ENCODE measurements at regions not wholly inside any gene's neighbourhood (a gene's known extent, or its start where the extent isn't known, plus 50 kb on each side); places are given as distances from the start of the nearest gene placed in this dataset.

GRCh38 chr5:125970631-125971307, 452.4 kb upstream of the GRAMD2B start:
- peaks cover 0 to 17% (median 2%) of the 10 kb centered on the region in 11 donors for H3K9me3 Mint-ChIP-seq
- H3K27me3 Mint-ChIP-seq, result no peaks in the 10 kb centered on the region
- Histone ChIP-seq H3K36me3 (ENCODE audit: control insufficient read depth in 2 of 3, insufficient read depth in 3 of 3, low read length in 3 of 3) (no peaks in the 10 kb centered on the region), H3K4me3 (ENCODE audit: low read length) (no peak overlapping the region), H3K4me1 (ENCODE audit: control insufficient read depth in 2 of 2, insufficient read depth in 2 of 2, low read length in 2 of 2) (no peaks in the 10 kb centered on the region), H3K27me3 (ENCODE audit: control insufficient read depth in 2 of 2, insufficient read depth in 2 of 2, low read length in 2 of 2) (no peaks in the 10 kb centered on the region), H3K9me3 (ENCODE audit: control insufficient read depth in 2 of 3, low read length in 3 of 3) (no peaks in the 10 kb centered on the region), H3K27ac (ENCODE audit: low read depth, low read length) (no peak overlapping the region)
- ATAC-seq (no peak), DNase-seq (no peak)
- H3K4me1 Mint-ChIP-seq, result no peaks in the 10 kb centered on the region
- H3K27ac Mint-ChIP-seq, result no peak overlapping the region
- no peak overlapping the region for H3K4me3 Mint-ChIP-seq
- H3K36me3 Mint-ChIP-seq, result no peaks in the 10 kb centered on the region
- CTCF ChIA-PET, result no interaction called here
- POLR2A ChIA-PET, result no interaction called here
- intact Hi-C loops (cut with micrococcal nuclease), result no loop called here

- Histone ChIP-seq H3K4me1 (ENCODE audit: control insufficient read depth in 2 of 2, insufficient read depth in 2 of 2, low read length in 2 of 2) (no peaks in the 10 kb centered on the region), H3K27me3 (ENCODE audit: control insufficient read depth in 2 of 2, insufficient read depth in 2 of 2, low read length in 2 of 2) (no peaks in the 10 kb centered on the region), H3K9me3 (ENCODE audit: control insufficient read depth in 2 of 3, low read length in 3 of 3) (no peaks in the 10 kb centered on the region), H3K36me3 (ENCODE audit: control insufficient read depth in 2 of 3, insufficient read depth in 3 of 3, low read length in 3 of 3) (no peaks in the 10 kb centered on the region), H3K27ac (ENCODE audit: low read depth, low read length) (no peak overlapping the region), H3K4me3 (ENCODE audit: low read length) (no peak overlapping the region)
- Mint-ChIP-seq H3K4me1 (no peaks in the 10 kb centered on the region), H3K36me3 (no peaks in the 10 kb centered on the region), H3K4me3 (no peak overlapping the region), H3K27ac (peak overlapping the region in 1 of 9 donors; percentile 11), H3K27me3 (no peaks in the 10 kb centered on the region), H3K9me3 (peaks cover 0 to 15% (median 0%) of the 10 kb centered on the region in 11 donors)
- no peak for ATAC-seq
- POLR2A ChIA-PET, result no interaction called here
- DNase-seq, result no peak
- CTCF ChIA-PET, result no interaction called here
- intact Hi-C loops (cut with micrococcal nuclease), result no loop called here
Observed at GRCh38 chr5:125972706-125973105, 450.5 kb upstream of the GRAMD2B start.

- H3K9me3 Mint-ChIP-seq, result peaks cover 0 to 21% (median 0%) of the 10 kb centered on the region in 11 donors
- H3K4me1 ChIP-seq (ENCODE audit: control insufficient read depth in 2 of 2, insufficient read depth in 2 of 2, low read length in 2 of 2), result no peaks in the 10 kb centered on the region
- intact Hi-C loops (cut with micrococcal nuclease), result no loop called here
- no peak overlapping the region for H3K4me3 Mint-ChIP-seq
- H3K9me3 ChIP-seq (ENCODE audit: control insufficient read depth in 2 of 3, low read length in 3 of 3), result no peaks in the 10 kb centered on the region
- no peaks in the 10 kb centered on the region for H3K36me3 Mint-ChIP-seq
- ATAC-seq (no peak), DNase-seq (no peak)
- H3K36me3 ChIP-seq (ENCODE audit: control insufficient read depth in 2 of 3, insufficient read depth in 3 of 3, low read length in 3 of 3), result no peaks in the 10 kb centered on the region
- no peaks in the 10 kb centered on the region for H3K4me1 Mint-ChIP-seq
- H3K27me3 ChIP-seq (ENCODE audit: control insufficient read depth in 2 of 2, insufficient read depth in 2 of 2, low read length in 2 of 2), result no peaks in the 10 kb centered on the region
- no peak overlapping the region for H3K4me3 ChIP-seq (ENCODE audit: low read length)
- H3K27ac Mint-ChIP-seq, result no peak overlapping the region
- ChIA-PET POLR2A (no interaction called here), CTCF (no interaction called here)
- H3K27me3 Mint-ChIP-seq, result no peaks in the 10 kb centered on the region
- no peak overlapping the region for H3K27ac ChIP-seq (ENCODE audit: low read depth, low read length)
Observed at GRCh38 chr5:125974679-125975078, 448.5 kb upstream of the GRAMD2B start.

GRCh38 chr5:125976421-125977000, 446.7 kb upstream of the GRAMD2B start:
- no peaks in the 10 kb centered on the region for H3K27me3 ChIP-seq (ENCODE audit: control insufficient read depth in 2 of 2, insufficient read depth in 2 of 2, low read length in 2 of 2)
- no peaks in the 10 kb centered on the region for H3K9me3 ChIP-seq (ENCODE audit: control insufficient read depth in 2 of 3, low read length in 3 of 3)
- POLR2A ChIA-PET, result no interaction called here
- H3K27me3 Mint-ChIP-seq, result no peaks in the 10 kb centered on the region
- ATAC-seq (no peak), DNase-seq (no peak)
- no peaks in the 10 kb centered on the region for H3K36me3 ChIP-seq (ENCODE audit: control insufficient read depth in 2 of 3, insufficient read depth in 3 of 3, low read length in 3 of 3)
- no peak overlapping the region for H3K27ac Mint-ChIP-seq
- H3K4me3 ChIP-seq (ENCODE audit: low read length), result no peak overlapping the region
- no peak overlapping the region for H3K27ac ChIP-seq (ENCODE audit: low read depth, low read length)
- intact Hi-C loops (cut with micrococcal nuclease), result no loop called here
- H3K36me3 Mint-ChIP-seq, result no peaks in the 10 kb centered on the region
- CTCF ChIA-PET, result no interaction called here
- peaks cover 0 to 16% (median 0%) of the 10 kb centered on the region in 11 donors for H3K9me3 Mint-ChIP-seq
- no peaks in the 10 kb centered on the region for H3K4me1 Mint-ChIP-seq
- H3K4me3 Mint-ChIP-seq, result no peak overlapping the region
- no peaks in the 10 kb centered on the region for H3K4me1 ChIP-seq (ENCODE audit: control insufficient read depth in 2 of 2, insufficient read depth in 2 of 2, low read length in 2 of 2)

GRCh38 chr5:125978015-125978414, 445.2 kb upstream of the GRAMD2B start:
- H3K27ac Mint-ChIP-seq, result no peak overlapping the region
- no peaks in the 10 kb centered on the region for H3K9me3 ChIP-seq (ENCODE audit: control insufficient read depth in 2 of 3, low read length in 3 of 3)
- H3K4me1 ChIP-seq (ENCODE audit: control insufficient read depth in 2 of 2, insufficient read depth in 2 of 2, low read length in 2 of 2), result no peaks in the 10 kb centered on the region
- no peak overlapping the region for H3K4me3 ChIP-seq (ENCODE audit: low read length)
- H3K27ac ChIP-seq (ENCODE audit: low read depth, low read length), result no peak overlapping the region
- intact Hi-C loops (cut with micrococcal nuclease), result no loop called here
- H3K9me3 Mint-ChIP-seq, result peaks cover 0 to 12% (median 0%) of the 10 kb centered on the region in 11 donors
- no peaks in the 10 kb centered on the region for H3K27me3 ChIP-seq (ENCODE audit: control insufficient read depth in 2 of 2, insufficient read depth in 2 of 2, low read length in 2 of 2)
- no peaks in the 10 kb centered on the region for H3K36me3 Mint-ChIP-seq
- ChIA-PET CTCF (no interaction called here), POLR2A (no interaction called here)
- ATAC-seq (no peak), DNase-seq (no peak)
- H3K4me3 Mint-ChIP-seq, result no peak overlapping the region
- H3K36me3 ChIP-seq (ENCODE audit: control insufficient read depth in 2 of 3, insufficient read depth in 3 of 3, low read length in 3 of 3), result no peaks in the 10 kb centered on the region
- no peaks in the 10 kb centered on the region for H3K4me1 Mint-ChIP-seq
- no peaks in the 10 kb centered on the region for H3K27me3 Mint-ChIP-seq

DNA sequence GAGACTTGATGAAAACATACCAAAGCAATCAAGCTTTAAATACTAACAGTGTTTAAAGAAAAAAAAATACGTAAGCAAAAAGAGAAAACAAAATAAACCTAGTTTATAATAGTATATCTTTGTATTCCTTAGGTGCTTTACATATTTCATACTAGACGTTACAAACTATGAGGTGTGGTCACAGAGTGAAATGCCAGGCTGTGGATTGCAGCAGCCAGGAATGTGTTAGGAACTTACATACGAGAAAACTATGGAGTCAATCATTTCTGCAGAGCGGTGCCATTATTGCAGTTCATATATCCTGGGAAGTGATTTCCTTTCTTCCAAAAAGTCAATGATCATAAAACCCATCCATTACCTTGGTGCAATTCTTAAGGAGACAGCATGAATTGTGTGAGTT, 443.6 kb upstream of the GRAMD2B start:
- POLR2A ChIA-PET, result no interaction called here
- intact Hi-C loops (cut with micrococcal nuclease), result no loop called here
- H3K4me3 Mint-ChIP-seq, result no peak overlapping the region

GRCh38 chr5:125981016-125981415, 442.2 kb upstream of the GRAMD2B start:
- H3K36me3 ChIP-seq (ENCODE audit: control insufficient read depth in 2 of 3, insufficient read depth in 3 of 3, low read length in 3 of 3), result no peaks in the 10 kb centered on the region
- no peak for DNase-seq
- ChIA-PET CTCF (no interaction called here), POLR2A (no interaction called here)
- intact Hi-C loops (cut with micrococcal nuclease), result no loop called here
- Mint-ChIP-seq H3K9me3 (peaks cover 0 to 11% (median 0%) of the 10 kb centered on the region in 11 donors), H3K27ac (no peak overlapping the region), H3K36me3 (no peaks in the 10 kb centered on the region), H3K4me3 (no peak overlapping the region), H3K4me1 (no peaks in the 10 kb centered on the region), H3K27me3 (no peaks in the 10 kb centered on the region)
- no peaks in the 10 kb centered on the region for H3K9me3 ChIP-seq (ENCODE audit: control insufficient read depth in 2 of 3, low read length in 3 of 3)
- H3K4me1 ChIP-seq (ENCODE audit: control insufficient read depth in 2 of 2, insufficient read depth in 2 of 2, low read length in 2 of 2), result no peaks in the 10 kb centered on the region
- H3K27me3 ChIP-seq (ENCODE audit: control insufficient read depth in 2 of 2, insufficient read depth in 2 of 2, low read length in 2 of 2), result no peaks in the 10 kb centered on the region
- no peak overlapping the region for H3K27ac ChIP-seq (ENCODE audit: low read depth, low read length)
- no peak for ATAC-seq
- no peak overlapping the region for H3K4me3 ChIP-seq (ENCODE audit: low read length)

More for the DNA sequence above, 443.6 kb upstream of the GRAMD2B start:
- no peaks in the 10 kb centered on the region for H3K27me3 ChIP-seq (ENCODE audit: control insufficient read depth in 2 of 2, insufficient read depth in 2 of 2, low read length in 2 of 2)
- no peaks in the 10 kb centered on the region for H3K36me3 ChIP-seq (ENCODE audit: control insufficient read depth in 2 of 3, insufficient read depth in 3 of 3, low read length in 3 of 3)
- CTCF ChIA-PET, result no interaction called here
- ATAC-seq (no peak), DNase-seq (no peak)
- no peaks in the 10 kb centered on the region for H3K4me1 ChIP-seq (ENCODE audit: control insufficient read depth in 2 of 2, insufficient read depth in 2 of 2, low read length in 2 of 2)
- Mint-ChIP-seq H3K9me3 (peaks cover 0 to 12% (median 0%) of the 10 kb centered on the region in 11 donors), H3K36me3 (no peaks in the 10 kb centered on the region), H3K4me1 (no peaks in the 10 kb centered on the region), H3K27me3 (no peaks in the 10 kb centered on the region), H3K27ac (no peak overlapping the region)
- no peak overlapping the region for H3K4me3 ChIP-seq (ENCODE audit: low read length)
- no peak overlapping the region for H3K27ac ChIP-seq (ENCODE audit: low read depth, low read length)
- H3K9me3 ChIP-seq (ENCODE audit: control insufficient read depth in 2 of 3, low read length in 3 of 3), result no peaks in the 10 kb centered on the region

All from naive thymus-derived CD4-positive, alpha-beta T cell (primary cell).